NCI-H2171 treated with DMSO at 0.1 percent for 48 hours (cell line): ENCODE measurements at regions not wholly inside any gene's neighbourhood (a gene's known extent, or its start where the extent isn't known, plus 50 kb on each side); places are given as distances from the start of the nearest gene placed in this dataset.
"Not testable (repeated sequence)": the region's sequence is repeated elsewhere in the genome, so short reads cannot be mapped to it uniquely, and the experiment has no call there.

Experiments used
- DNase-seq: peaks from one replicate; lab custom pipeline; 2025; lab: John Stamatoyannopoulos, UW

- no peak for DNase-seq
Measured at GRCh38 chr15:96470681-96471310, 140.3 kb downstream of the NR2F2 start.

- no peak for DNase-seq
Measured at GRCh38 chr15:96472681-96473080, 142.2 kb downstream of the NR2F2 start.

GRCh38 chr15:96473556-96473955, 143.1 kb downstream of the NR2F2 start:
- DNase-seq = no peak

GRCh38 chr15:96474231-96474664, 143.7 kb downstream of the NR2F2 start:
- DNase-seq = no peak

GRCh38 chr15:96477227-96477626, 146.7 kb downstream of the NR2F2 start:
- no peak for DNase-seq

- DNase-seq = not testable (repeated sequence)
Measured at GRCh38 chr15:96484412-96484811, 153.9 kb downstream of the NR2F2 start.

- DNase-seq = no peak
Measured at GRCh38 chr15:96484830-96485229, 154.3 kb downstream of the NR2F2 start.

GRCh38 chr15:96487245-96487644, 156.7 kb downstream of the NR2F2 start:
- DNase-seq = no peak

GRCh38 chr15:96491066-96491699, 160.7 kb downstream of the NR2F2 start:
- not testable (repeated sequence) for DNase-seq

- DNase-seq = not testable (repeated sequence)
Measured at GRCh38 chr15:96491700-96492644, 161.5 kb downstream of the NR2F2 start.

- DNase-seq = no peak
Measured at GRCh38 chr15:96494505-96494904, 164.0 kb downstream of the NR2F2 start.

GRCh38 chr15:96495386-96495785, 164.9 kb downstream of the NR2F2 start:
- no peak for DNase-seq

GRCh38 chr15:96497951-96498350, 167.5 kb downstream of the NR2F2 start:
- DNase-seq = no peak

GRCh38 chr15:96500508-96500907, 170.0 kb downstream of the NR2F2 start:
- no peak for DNase-seq

- DNase-seq = no peak
Measured at GRCh38 chr15:96501362-96501761, 170.9 kb downstream of the NR2F2 start.

GRCh38 chr15:96502196-96502595, 171.7 kb downstream of the NR2F2 start:
- DNase-seq = no peak

GRCh38 chr15:96503276-96503675, 172.8 kb downstream of the NR2F2 start:
- no peak for DNase-seq

GRCh38 chr15:96504371-96504770, 173.9 kb downstream of the NR2F2 start:
- no peak for DNase-seq

- DNase-seq = no peak
Measured at GRCh38 chr15:96505014-96505413, 174.5 kb downstream of the NR2F2 start.

GRCh38 chr15:96514607-96515285, 184.2 kb downstream of the NR2F2 start:
- no peak for DNase-seq

- DNase-seq = no peak
Measured at GRCh38 chr15:96515371-96515770, 184.9 kb downstream of the NR2F2 start.

GRCh38 chr15:96521386-96521785, 190.9 kb downstream of the NR2F2 start:
- DNase-seq = no peak
